ENCODE measurements at regions not wholly inside any gene's neighbourhood (a gene's known extent, or its start where the extent isn't known, plus 50 kb on each side); places are given as distances from the start of the nearest gene placed in this dataset.

DNA sequence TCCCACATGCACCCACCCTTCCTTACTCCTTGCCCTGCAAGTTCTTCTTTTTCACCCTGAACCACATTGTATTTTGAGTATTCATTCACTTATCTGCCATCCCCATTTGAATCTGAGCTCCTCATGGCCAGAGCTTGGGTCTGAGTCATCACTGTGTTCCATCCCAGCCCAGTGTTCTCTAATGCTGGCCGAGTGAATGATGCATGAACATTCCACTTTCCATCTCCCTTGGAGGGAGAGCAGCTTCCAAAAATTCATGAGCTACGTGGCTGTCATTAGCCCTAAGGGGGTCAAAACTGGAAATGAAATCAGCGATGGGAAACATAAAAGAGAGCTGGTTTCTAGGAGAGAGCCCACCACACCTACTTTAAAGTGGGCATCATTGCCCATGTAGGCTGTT is 187.0 kb upstream of the USP24 start:
- TF ChIP-seq, protein P1, sequence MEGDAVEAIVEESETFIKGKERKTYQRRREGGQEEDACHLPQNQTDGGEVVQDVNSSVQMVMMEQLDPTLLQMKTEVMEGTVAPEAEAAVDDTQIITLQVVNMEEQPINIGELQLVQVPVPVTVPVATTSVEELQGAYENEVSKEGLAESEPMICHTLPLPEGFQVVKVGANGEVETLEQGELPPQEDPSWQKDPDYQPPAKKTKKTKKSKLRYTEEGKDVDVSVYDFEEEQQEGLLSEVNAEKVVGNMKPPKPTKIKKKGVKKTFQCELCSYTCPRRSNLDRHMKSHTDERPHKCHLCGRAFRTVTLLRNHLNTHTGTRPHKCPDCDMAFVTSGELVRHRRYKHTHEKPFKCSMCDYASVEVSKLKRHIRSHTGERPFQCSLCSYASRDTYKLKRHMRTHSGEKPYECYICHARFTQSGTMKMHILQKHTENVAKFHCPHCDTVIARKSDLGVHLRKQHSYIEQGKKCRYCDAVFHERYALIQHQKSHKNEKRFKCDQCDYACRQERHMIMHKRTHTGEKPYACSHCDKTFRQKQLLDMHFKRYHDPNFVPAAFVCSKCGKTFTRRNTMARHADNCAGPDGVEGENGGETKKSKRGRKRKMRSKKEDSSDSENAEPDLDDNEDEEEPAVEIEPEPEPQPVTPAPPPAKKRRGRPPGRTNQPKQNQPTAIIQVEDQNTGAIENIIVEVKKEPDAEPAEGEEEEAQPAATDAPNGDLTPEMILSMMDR (IDR thresholded peaks at IDR 0.05): no peak
- TF ChIP-seq ZFX (IDR thresholded peaks at IDR 0.05; ENCODE audit: borderline replicate concordance): no peak

All from 22Rv1 (cell line).